ENCODE measurements at regions not wholly inside any gene's neighbourhood (a gene's known extent, or its start where the extent isn't known, plus 50 kb on each side); places are given as distances from the start of the nearest gene placed in this dataset.
"Not testable (repeated sequence)": the region's sequence is repeated elsewhere in the genome, so short reads cannot be mapped to it uniquely, and the experiment has no call there.

- no peak for DNase-seq (ENCODE audit: low read depth in 2 of 2)
Measured at GRCh38 chr6:170046791-170047626, 243.9 kb downstream of the DLL1 start.

- DNase-seq (ENCODE audit: low read depth in 2 of 2) = no peak
Measured at GRCh38 chr6:170045981-170046667, 244.8 kb downstream of the DLL1 start.

- DNase-seq (ENCODE audit: low read depth in 2 of 2) = no peak
Measured at GRCh38 chr6:170045563-170045960, 245.3 kb downstream of the DLL1 start.

GRCh38 chr6:170044836-170045562, 245.9 kb downstream of the DLL1 start:
- DNase-seq (ENCODE audit: low read depth in 2 of 2) = no peak

- no peak for DNase-seq (ENCODE audit: low read depth in 2 of 2)
Measured at GRCh38 chr6:170043881-170044790, 246.7 kb downstream of the DLL1 start.

- DNase-seq (ENCODE audit: low read depth in 2 of 2) = no peak
Measured at GRCh38 chr6:170043150-170043819, 247.6 kb downstream of the DLL1 start.

GRCh38 chr6:170042596-170043118, 248.2 kb downstream of the DLL1 start:
- no peak for DNase-seq (ENCODE audit: low read depth in 2 of 2)

- no peak for DNase-seq (ENCODE audit: low read depth in 2 of 2)
Measured at GRCh38 chr6:170042123-170042522, 248.8 kb downstream of the DLL1 start.

GRCh38 chr6:170041526-170041925, 249.4 kb downstream of the DLL1 start:
- no peak for DNase-seq (ENCODE audit: low read depth in 2 of 2)

- no peak for DNase-seq (ENCODE audit: low read depth in 2 of 2)
Measured at GRCh38 chr6:170040906-170041305, 250.0 kb downstream of the DLL1 start.

- no peak for DNase-seq (ENCODE audit: low read depth in 2 of 2)
Measured at GRCh38 chr6:170040115-170040500, 250.8 kb downstream of the DLL1 start.

GRCh38 chr6:170039156-170040114, 251.4 kb downstream of the DLL1 start:
- DNase-seq (ENCODE audit: low read depth in 2 of 2) = no peak

- DNase-seq (ENCODE audit: low read depth in 2 of 2) = no peak
Measured at GRCh38 chr6:170038708-170039107, 252.2 kb downstream of the DLL1 start.

- DNase-seq (ENCODE audit: low read depth in 2 of 2) = no peak
Measured at GRCh38 chr6:170038251-170038650, 252.6 kb downstream of the DLL1 start.

GRCh38 chr6:170037541-170038250, 253.2 kb downstream of the DLL1 start:
- no peak for DNase-seq (ENCODE audit: low read depth in 2 of 2)

GRCh38 chr6:170036916-170037315, 254.0 kb downstream of the DLL1 start:
- DNase-seq (ENCODE audit: low read depth in 2 of 2) = no peak

GRCh38 chr6:170036367-170036766, 254.5 kb downstream of the DLL1 start:
- DNase-seq (ENCODE audit: low read depth in 2 of 2) = not testable (repeated sequence)

GRCh38 chr6:170035901-170036304, 255.0 kb downstream of the DLL1 start:
- no peak for DNase-seq (ENCODE audit: low read depth in 2 of 2)

- no peak for DNase-seq (ENCODE audit: low read depth in 2 of 2)
Measured at GRCh38 chr6:170035044-170035443, 255.8 kb downstream of the DLL1 start.
